C1 segment of cervical spinal cord (tissue), 14 donors: ENCODE measurements at regions not wholly inside any gene's neighbourhood (a gene's known extent, or its start where the extent isn't known, plus 50 kb on each side); places are given as distances from the start of the nearest gene placed in this dataset.

ENCODE experiments used
- DNase-seq, 14 donors: peaks; one replicate each; lab custom pipeline; 2025; lab: John Stamatoyannopoulos, UW

DNA sequence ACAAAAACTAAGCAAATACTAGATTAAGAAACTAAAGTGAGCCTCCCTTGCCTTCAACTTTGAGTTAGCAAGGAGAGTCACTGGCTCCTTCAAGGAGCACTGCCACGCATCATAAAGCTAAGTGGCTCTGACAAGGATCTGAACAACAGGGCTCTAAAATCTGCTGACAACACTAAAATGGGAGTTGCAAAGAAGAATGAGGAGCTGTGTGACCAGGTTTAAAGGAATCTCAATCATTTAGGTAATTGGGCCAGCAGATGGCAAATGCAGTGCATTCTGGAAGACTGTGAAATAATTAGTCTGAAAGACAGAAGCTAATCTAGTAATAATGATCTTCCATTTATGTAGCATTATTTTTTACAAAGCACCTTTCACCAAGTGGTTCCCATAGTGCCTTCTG lies 297.0 kb upstream of the TAS2R1 start:
- no peak for DNase-seq

- no peak for DNase-seq
Measured at GRCh38 chr5:9924614-9925013, 294.5 kb upstream of the TAS2R1 start.

DNA sequence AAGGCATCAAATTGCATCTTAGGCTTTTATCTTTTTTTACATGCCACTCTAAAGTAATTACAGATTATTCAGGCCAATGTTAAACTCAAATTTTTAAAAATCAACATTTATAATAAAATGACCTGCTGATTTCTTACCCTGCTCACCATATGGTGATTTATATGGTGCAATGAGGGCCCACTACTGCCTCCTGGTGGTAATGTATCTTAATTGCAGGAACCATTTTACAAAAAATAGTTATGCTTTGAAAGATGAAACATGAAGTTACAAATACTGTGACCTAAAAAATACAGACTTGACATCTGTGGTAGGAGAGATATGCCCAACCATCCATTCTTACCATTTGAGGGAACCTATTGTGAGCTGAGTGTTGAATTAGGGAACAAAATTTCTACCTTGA lies 292.6 kb upstream of the TAS2R1 start:
- DNase-seq = no peak

DNA sequence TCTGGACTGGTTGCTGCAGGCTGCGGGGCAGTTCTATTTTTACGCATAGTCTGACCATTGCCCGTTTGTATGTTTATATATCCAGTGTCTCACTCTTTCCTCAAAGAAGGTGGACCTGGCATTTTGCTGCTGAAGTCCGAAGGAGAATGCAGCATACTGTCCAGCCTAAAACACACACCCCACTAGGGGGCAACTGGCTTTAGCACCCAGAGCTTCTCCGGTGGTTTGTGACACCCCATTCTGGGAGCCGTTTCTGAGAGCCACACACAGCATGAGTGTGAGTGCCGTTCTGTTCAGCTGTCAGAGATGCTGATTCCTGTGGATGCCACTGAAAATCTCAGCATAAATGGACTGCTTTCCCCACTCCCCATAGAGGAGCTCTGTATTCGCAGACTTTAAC lies 290.5 kb upstream of the TAS2R1 start:
- no peak for DNase-seq

DNA sequence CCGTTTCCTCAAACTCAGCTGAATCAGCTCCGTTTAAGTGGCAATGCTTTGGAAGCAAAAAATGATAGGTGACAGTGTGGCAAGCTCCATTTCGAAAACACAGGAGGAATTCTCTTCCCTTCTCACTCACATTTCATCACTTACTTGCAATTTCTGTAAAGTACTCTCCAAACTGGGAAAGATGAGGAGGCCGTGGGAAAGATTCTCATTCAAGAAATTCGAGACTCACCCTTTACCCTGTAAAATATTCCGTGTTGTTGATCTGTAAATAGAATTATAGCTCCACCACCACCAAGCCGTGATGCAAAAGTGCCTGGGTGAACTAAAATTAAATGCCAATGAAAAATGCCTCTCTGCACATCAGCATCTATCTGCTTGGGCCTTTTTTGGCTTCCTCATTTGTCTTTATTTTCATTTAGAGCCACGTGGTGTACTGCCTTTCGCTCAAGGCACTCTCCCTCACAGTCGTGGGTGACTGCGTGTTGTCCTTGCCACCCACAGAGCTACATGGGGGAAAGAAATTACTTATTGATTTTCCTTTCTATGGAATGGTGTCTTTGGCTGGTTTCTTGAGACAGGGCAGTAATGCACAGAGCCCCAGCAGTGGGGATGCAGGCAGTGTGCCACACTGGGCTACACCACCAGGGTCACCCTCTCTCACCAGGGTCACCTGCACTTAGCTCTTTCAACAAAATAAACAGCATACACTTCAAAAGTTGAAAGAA lies 289.3 kb upstream of the TAS2R1 start:
- DNase-seq = no peak

DNA sequence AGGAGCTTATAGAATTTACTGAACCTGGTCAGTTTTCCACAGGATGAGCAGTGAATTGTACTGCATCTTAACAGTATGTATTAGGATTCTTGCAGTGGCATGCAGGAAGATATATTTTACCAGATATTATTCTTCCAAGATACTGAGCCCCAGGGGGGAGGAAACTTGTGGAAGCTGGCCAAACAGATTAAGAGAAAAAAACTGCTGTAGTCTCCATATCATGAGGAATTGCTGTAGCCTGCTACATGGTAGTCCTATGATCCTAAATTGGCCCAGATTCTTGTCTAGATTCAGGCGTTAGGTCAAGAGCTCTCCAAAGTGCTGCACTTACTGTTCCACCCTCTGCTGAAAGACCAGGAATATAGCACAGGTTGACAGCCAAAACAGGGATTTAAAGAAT lies 275.5 kb upstream of the TAS2R1 start:
- no peak for DNase-seq

GRCh38 chr5:9903801-9904200 lies 273.6 kb upstream of the TAS2R1 start:
- DNase-seq = no peak

DNA sequence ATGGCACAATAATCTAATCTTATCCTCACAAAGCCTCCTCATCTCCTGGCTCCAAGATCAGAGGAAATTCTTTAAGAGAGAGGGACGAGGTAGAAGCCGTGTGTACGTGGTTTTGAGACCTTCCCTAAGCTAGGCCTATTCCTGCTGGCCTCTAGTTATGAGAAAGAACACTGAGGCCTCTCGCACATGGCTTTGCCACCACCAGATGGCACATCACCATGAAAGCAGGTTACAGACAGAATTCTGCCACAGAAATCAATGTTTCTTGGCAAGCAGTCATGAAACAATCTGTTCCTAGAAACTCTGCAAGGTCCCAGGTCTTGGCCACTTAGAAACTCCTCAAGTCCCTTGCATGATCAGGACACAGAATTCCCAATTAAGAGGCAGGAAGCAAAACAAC lies 268.2 kb upstream of the TAS2R1 start:
- DNase-seq = peak in 2 of 14 donors; percentile 1 to 10

- no peak for DNase-seq
Measured at GRCh38 chr5:9895302-9895645, 265.1 kb upstream of the TAS2R1 start.

GRCh38 chr5:9894571-9895301 lies 264.6 kb upstream of the TAS2R1 start:
- DNase-seq = no peak

- no peak for DNase-seq
Measured at GRCh38 chr5:9892696-9893095, 262.5 kb upstream of the TAS2R1 start.

- DNase-seq = no peak
Measured at GRCh38 chr5:9889511-9889910, 259.4 kb upstream of the TAS2R1 start.

DNA sequence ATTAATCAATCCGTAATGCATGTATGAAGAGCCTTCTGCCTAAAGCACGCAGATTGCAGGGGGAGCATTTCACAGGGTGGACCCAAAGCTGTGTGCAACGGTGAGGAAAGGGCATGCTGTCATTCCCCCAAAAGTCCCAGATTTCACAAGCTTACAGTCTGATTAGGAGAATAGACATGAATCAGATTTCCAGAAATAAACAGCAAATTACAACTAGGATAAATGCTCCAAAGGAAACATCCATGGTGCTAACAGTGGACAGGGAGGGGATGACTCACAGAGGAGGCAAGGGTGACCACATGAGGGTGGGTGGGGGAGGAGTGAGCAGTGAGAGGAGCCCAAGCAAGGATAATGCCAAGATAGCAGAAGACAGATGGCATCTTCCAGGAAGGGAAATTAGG lies 258.4 kb upstream of the TAS2R1 start:
- peak in 1 of 14 donors; percentile 69 for DNase-seq

GRCh38 chr5:9885164-9885563 lies 255.0 kb upstream of the TAS2R1 start:
- no peak for DNase-seq

DNA sequence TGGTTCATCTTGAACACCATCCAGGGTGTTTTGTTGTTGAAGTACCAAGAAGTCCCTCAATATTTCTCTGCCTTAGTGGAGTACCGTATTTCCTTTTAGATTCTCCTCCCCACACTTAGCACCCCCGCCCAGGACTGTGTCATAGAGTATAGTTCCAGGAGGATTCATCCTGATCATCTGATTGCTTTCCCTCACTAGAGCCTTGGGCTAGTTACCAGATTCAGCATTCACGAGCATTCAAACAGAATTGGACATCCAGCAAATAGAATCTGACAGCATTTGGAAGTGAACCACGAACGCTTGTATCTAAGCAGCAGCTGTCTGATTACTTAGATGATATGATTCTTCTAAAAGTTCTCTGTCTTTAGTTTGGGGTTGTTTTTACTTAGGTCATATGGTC lies 248.1 kb upstream of the TAS2R1 start:
- DNase-seq = no peak

- no peak for DNase-seq
Measured at GRCh38 chr5:9877488-9877887, 247.3 kb upstream of the TAS2R1 start.

- DNase-seq = no peak
Measured at GRCh38 chr5:9876451-9876850, 246.3 kb upstream of the TAS2R1 start.

- DNase-seq = no peak
Measured at GRCh38 chr5:9869616-9870288, 239.6 kb upstream of the TAS2R1 start.

- no peak for DNase-seq
Measured at GRCh38 chr5:9865574-9865973, 235.4 kb upstream of the TAS2R1 start.

DNA sequence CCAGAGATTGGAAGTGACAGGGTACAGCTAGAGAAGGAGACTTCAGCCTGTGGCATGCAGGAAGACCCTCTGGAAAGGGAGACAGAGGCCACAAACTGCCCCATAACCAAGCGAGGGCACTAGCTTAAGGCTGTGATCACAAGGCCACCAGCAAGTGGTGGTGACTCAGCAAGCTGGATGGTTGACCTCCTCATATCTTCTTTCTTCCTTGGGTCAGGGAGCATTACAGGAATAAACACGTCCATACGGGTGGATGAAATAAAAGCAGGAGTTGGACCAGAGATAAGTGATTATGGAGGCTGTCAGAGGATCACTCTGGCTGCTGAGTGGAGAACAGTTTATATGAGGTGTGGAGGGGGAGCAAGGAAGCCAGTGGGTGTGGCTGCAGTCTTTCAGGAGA lies 234.6 kb upstream of the TAS2R1 start:
- no peak for DNase-seq

DNA sequence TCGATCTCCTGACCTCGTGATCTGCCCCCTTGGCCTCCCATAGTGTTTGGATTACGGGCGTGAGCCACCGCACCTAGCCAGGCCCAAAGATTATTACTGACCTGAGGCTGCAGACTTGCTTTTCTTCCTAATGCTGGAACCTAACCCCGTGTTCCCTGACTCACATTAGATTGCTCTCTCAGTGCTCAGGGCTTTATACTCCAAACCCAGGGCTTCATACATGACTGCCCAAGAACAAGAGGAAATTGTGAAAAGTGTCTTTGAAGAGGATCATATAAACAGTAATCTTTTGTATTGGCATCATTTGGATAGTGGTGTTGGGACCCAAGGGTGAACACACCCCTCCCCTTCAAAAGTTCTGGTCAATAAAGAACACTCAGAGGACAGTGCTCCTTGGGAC lies 233.3 kb upstream of the TAS2R1 start:
- no peak for DNase-seq

DNA sequence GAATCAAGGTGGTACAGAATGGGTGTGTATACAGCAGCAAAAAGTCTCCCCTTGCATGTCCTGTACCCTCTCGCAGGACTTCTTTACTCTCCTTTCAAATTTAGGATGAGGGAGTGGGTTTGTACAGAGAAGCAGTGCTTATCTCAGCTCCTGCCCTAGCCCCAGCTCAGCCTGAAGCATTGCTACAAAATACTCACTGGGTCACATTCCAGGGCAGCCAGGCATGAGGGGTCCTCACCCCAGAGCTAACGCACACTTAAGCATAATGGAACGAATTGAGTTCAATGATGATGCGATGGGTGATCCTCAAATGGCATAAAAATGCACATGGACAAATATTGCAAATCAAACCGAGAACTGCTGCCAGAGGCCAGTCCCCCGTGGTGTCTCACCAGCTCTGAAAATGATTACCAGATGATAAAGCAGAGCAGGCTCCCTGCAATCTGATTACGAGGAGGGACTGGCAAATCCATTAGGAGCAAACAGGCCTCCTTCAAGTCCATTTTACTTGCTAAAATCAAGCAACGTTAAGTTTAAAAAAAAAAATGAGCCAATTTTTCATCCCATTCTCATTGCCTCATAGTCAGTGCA lies 231.6 kb upstream of the TAS2R1 start:
- no peak for DNase-seq

- no peak for DNase-seq
Measured at GRCh38 chr5:9859808-9860207, 229.7 kb upstream of the TAS2R1 start.
